Activated naive CD8-positive, alpha-beta T cell treated with anti-CD3 and anti-CD28 coated beads, Interleukin-2, amount 50 U/mL, for 24 hours (primary cell): ENCODE measurements at regions not wholly inside any gene's neighbourhood (a gene's known extent, or its start where the extent isn't known, plus 50 kb on each side); places are given as distances from the start of the nearest gene placed in this dataset.

ENCODE experiments used
- ATAC-seq: fragments of 150-1000 bp; cut with Tn5 transposase; one replicate; pipeline ENCODE4 v1.10.0; 2021
- DNase-seq: peaks from one replicate; pipeline ENCODE4 v3.0.0; 2021
- H3K27ac Mint-ChIP-seq: one replicate; pipeline ENCODE4 v1.8.0; 2021; ENCODE audit warnings: mild to moderate bottlenecking, mixed read lengths
- H3K27me3 Mint-ChIP-seq: one replicate; pipeline ENCODE4 v1.8.0; 2021; ENCODE audit warnings: mixed read lengths
- H3K36me3 Mint-ChIP-seq: one replicate; pipeline ENCODE4 v1.8.0; 2021; ENCODE audit warnings: low read depth, mixed read lengths
- H3K4me1 Mint-ChIP-seq: one replicate; pipeline ENCODE4 v1.8.0; 2021; ENCODE audit warnings: mixed read lengths
- H3K4me3 Mint-ChIP-seq: one replicate; pipeline ENCODE4 v1.8.0; 2021; ENCODE audit warnings: mild to moderate bottlenecking, moderate library complexity, mixed read lengths
- H3K9me3 Mint-ChIP-seq: one replicate; pipeline ENCODE4 v1.8.0; 2021; ENCODE audit warnings: mixed read lengths

- DNase-seq (no peak), ATAC-seq (no peak)
- Mint-ChIP-seq H3K27me3 (peaks cover 3% of the 10 kb centered on the region), H3K9me3 (peaks cover 7% of the 10 kb centered on the region), H3K4me3 (no peak overlapping the region), H3K4me1 (peaks cover 24% of the 10 kb centered on the region), H3K36me3 (no peaks in the 10 kb centered on the region), H3K27ac (no peak overlapping the region)
These were observed 161.1 kb upstream of the OLIG3 start for GRCh38 chr6:137655291-137655690.

- no peak for ATAC-seq
- Mint-ChIP-seq H3K4me3 (no peak overlapping the region), H3K9me3 (peaks cover 7% of the 10 kb centered on the region), H3K27ac (no peak overlapping the region), H3K36me3 (no peaks in the 10 kb centered on the region), H3K27me3 (no peaks in the 10 kb centered on the region), H3K4me1 (peaks cover 24% of the 10 kb centered on the region)
- no peak for DNase-seq
These were observed 162.5 kb upstream of the OLIG3 start for GRCh38 chr6:137656735-137657134.

DNA sequence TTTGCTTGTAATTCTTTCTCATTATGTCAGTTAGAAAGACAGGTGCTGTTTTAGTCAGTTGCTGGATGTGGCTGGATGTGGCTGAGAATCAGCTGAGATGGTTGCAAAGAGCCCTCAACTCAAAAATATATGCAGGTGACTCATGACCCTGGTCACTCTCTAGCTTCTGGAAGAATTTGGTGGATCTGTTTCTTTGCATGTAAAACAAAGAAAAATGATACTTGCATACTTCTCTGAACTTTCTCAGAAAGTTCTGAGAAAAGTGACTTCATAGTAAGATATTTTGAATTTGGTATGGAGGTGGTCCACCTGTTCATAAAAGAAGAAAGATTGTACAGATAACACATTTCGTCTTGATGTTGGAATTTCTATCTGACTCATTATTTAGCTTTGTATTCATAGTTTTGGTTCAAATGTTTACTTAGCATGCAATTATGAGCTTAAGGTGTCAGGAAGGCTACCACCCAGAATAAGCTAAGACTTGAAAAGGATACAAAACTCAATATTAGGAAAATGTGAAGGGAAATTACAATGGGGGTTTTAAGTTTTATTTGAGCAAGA, 163.2 kb upstream of the OLIG3 start:
- Mint-ChIP-seq H3K27ac (peak overlapping the region; percentile 11), H3K36me3 (no peaks in the 10 kb centered on the region), H3K27me3 (no peaks in the 10 kb centered on the region), H3K4me3 (no peak overlapping the region), H3K9me3 (peaks cover 7% of the 10 kb centered on the region), H3K4me1 (peaks cover 24% of the 10 kb centered on the region)
- ATAC-seq (peak; percentile 89), DNase-seq (no peak)

GRCh38 chr6:137658287-137658686, 164.1 kb upstream of the OLIG3 start:
- H3K36me3 Mint-ChIP-seq, result no peaks in the 10 kb centered on the region
- no peaks in the 10 kb centered on the region for H3K27me3 Mint-ChIP-seq
- no peak overlapping the region for H3K27ac Mint-ChIP-seq
- DNase-seq (no peak), ATAC-seq (peak; percentile 15)
- H3K9me3 Mint-ChIP-seq, result peaks cover 7% of the 10 kb centered on the region
- no peak overlapping the region for H3K4me3 Mint-ChIP-seq
- peaks cover 24% of the 10 kb centered on the region for H3K4me1 Mint-ChIP-seq

GRCh38 chr6:137659871-137660270, 165.7 kb upstream of the OLIG3 start:
- DNase-seq, result no peak
- Mint-ChIP-seq H3K4me3 (no peak overlapping the region), H3K27ac (no peak overlapping the region), H3K36me3 (no peaks in the 10 kb centered on the region), H3K4me1 (peaks cover 29% of the 10 kb centered on the region), H3K27me3 (no peaks in the 10 kb centered on the region), H3K9me3 (peaks cover under 1% of the 10 kb centered on the region)
- no peak for ATAC-seq

GRCh38 chr6:137660296-137660731, 166.1 kb upstream of the OLIG3 start:
- H3K36me3 Mint-ChIP-seq, result no peaks in the 10 kb centered on the region
- H3K4me3 Mint-ChIP-seq, result no peak overlapping the region

GRCh38 chr6:137661601-137662000, 167.4 kb upstream of the OLIG3 start:
- DNase-seq (peak; percentile 44), ATAC-seq (no peak)
- no peak overlapping the region for H3K27ac Mint-ChIP-seq
- peaks cover 32% of the 10 kb centered on the region for H3K4me1 Mint-ChIP-seq
- no peaks in the 10 kb centered on the region for H3K27me3 Mint-ChIP-seq
- no peaks in the 10 kb centered on the region for H3K9me3 Mint-ChIP-seq
- H3K4me3 Mint-ChIP-seq, result no peak overlapping the region
- no peaks in the 10 kb centered on the region for H3K36me3 Mint-ChIP-seq

More at GRCh38 chr6:137660296-137660731, 166.1 kb upstream of the OLIG3 start:
- peaks cover 29% of the 10 kb centered on the region for H3K4me1 Mint-ChIP-seq
- ATAC-seq (no peak), DNase-seq (no peak)
- no peak overlapping the region for H3K27ac Mint-ChIP-seq
- no peaks in the 10 kb centered on the region for H3K27me3 Mint-ChIP-seq
- H3K9me3 Mint-ChIP-seq, result no peaks in the 10 kb centered on the region

GRCh38 chr6:137664183-137664582, 170.0 kb upstream of the OLIG3 start:
- Mint-ChIP-seq H3K9me3 (no peaks in the 10 kb centered on the region), H3K4me1 (peaks cover 15% of the 10 kb centered on the region), H3K4me3 (no peak overlapping the region), H3K36me3 (no peaks in the 10 kb centered on the region), H3K27ac (no peak overlapping the region), H3K27me3 (no peaks in the 10 kb centered on the region)
- ATAC-seq (no peak), DNase-seq (no peak)

GRCh38 chr6:137665342-137665934, 171.2 kb upstream of the OLIG3 start:
- H3K9me3 Mint-ChIP-seq, result no peaks in the 10 kb centered on the region
- no peaks in the 10 kb centered on the region for H3K36me3 Mint-ChIP-seq
- H3K4me1 Mint-ChIP-seq, result peaks cover 15% of the 10 kb centered on the region
- DNase-seq (no peak), ATAC-seq (no peak)
- H3K27ac Mint-ChIP-seq, result no peak overlapping the region
- no peak overlapping the region for H3K4me3 Mint-ChIP-seq
- H3K27me3 Mint-ChIP-seq, result peaks cover 4% of the 10 kb centered on the region

DNA sequence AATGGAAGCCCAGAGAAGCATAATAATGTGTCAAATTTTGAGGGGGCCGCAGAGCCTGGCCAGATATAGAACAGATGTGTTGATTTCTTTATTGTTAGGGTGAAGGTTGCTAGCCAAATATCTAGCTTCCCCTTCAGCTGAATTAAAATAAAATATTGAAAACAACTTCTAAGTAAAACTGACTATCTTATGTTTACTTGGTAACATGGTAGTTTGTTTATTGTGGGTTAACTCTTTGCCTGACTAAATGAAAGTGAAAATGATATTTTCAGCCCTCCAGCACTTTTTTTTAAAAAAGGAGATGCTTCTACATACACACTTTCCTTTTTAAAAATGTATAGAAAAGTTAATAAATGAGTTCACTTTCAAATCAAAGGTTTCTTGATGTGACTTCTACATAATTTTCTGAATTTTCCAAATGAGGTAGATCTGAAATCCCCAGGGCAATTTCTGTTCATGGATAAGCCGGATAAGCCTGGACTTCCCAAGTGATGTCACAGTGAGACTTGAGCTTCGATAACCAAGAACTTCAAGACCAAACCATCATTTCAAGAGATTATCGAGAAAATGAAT, 172.1 kb upstream of the OLIG3 start:
- peak; percentile 15 for ATAC-seq
- Mint-ChIP-seq H3K4me1 (peaks cover 15% of the 10 kb centered on the region), H3K9me3 (no peaks in the 10 kb centered on the region), H3K27ac (peak overlapping the region; percentile 30), H3K27me3 (peaks cover 10% of the 10 kb centered on the region), H3K36me3 (no peaks in the 10 kb centered on the region), H3K4me3 (peak overlapping the region; percentile 13)
- DNase-seq, result no peak

- Mint-ChIP-seq H3K36me3 (no peaks in the 10 kb centered on the region), H3K9me3 (no peaks in the 10 kb centered on the region), H3K27ac (no peak overlapping the region), H3K4me1 (peaks cover 30% of the 10 kb centered on the region), H3K4me3 (no peak overlapping the region), H3K27me3 (peaks cover 22% of the 10 kb centered on the region)
- DNase-seq (no peak), ATAC-seq (no peak)
These were observed 179.4 kb upstream of the OLIG3 start for GRCh38 chr6:137673603-137674002.

DNA sequence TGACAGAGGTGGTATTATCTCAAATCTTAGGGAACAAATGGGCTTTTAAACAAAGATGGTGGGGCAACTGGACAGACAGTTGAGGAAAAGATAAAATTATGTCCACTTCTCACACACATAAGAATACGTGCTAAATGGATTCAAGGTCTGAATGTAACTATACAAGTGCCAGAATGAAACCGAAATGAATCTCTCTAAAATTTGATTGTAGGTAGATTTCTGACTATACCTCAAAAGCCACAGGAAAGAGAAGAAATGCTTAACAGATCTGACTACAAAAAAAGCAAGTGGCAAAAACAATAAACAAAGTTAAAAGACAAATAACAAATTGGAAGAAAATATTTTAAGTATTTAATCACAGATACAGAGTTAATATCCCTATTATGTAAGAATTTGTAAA, 182.7 kb upstream of the OLIG3 start:
- H3K9me3 Mint-ChIP-seq, result peaks cover under 1% of the 10 kb centered on the region
- peaks cover 17% of the 10 kb centered on the region for H3K27me3 Mint-ChIP-seq
- peak overlapping the region; percentile 37 for H3K27ac Mint-ChIP-seq
- H3K4me3 Mint-ChIP-seq, result peak overlapping the region; percentile 36
- DNase-seq, result no peak
- no peaks in the 10 kb centered on the region for H3K36me3 Mint-ChIP-seq
- peaks cover 54% of the 10 kb centered on the region for H3K4me1 Mint-ChIP-seq
- no peak for ATAC-seq

DNA sequence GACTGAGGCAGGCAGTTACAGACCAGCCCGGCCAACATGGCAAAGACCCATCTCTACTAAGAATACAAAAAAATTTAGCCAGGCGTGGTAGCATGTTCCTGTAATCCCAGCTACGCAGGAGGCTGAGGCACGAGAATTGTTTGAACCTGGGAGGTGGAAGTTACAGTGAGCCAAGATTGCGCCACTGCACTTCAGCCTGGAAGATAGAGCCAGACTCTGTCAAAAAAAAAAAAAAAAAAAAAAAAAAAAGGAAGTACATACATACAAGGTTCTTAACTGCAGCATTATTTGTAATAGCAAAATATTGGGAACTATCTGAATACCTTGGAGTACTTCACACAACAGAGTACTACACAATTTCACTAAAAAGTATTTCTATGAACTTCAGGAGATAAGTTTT, 183.5 kb upstream of the OLIG3 start:
- H3K27me3 Mint-ChIP-seq, result peaks cover 17% of the 10 kb centered on the region
- H3K9me3 Mint-ChIP-seq, result peaks cover 3% of the 10 kb centered on the region
- H3K27ac Mint-ChIP-seq, result peak overlapping the region; percentile 70
- peaks cover 54% of the 10 kb centered on the region for H3K4me1 Mint-ChIP-seq
- DNase-seq (no peak), ATAC-seq (no peak)
- H3K4me3 Mint-ChIP-seq, result no peak overlapping the region
- no peaks in the 10 kb centered on the region for H3K36me3 Mint-ChIP-seq

DNA sequence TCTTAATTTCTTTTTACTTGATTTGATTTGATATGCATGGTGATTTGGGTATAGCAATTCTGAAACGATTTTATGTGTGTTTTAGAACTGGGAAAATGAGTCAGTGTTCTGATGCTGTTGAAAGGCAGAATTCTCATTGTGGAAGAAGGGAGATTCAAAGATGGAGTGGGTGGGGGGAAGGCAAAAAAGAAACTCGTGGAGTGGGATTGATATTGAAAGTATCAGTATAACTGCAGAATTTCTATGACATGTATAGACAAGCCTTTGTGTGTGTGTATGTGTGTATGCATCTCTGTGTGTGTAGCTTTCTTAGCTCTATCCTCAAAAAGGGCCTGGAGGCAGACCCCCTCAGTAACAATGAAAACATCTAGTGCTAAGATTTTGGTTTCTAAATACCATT, 184.3 kb upstream of the OLIG3 start:
- H3K27me3 Mint-ChIP-seq, result peaks cover 12% of the 10 kb centered on the region
- peak; percentile 77 for ATAC-seq
- peak overlapping the region; percentile 1 for H3K4me3 Mint-ChIP-seq
- no peak for DNase-seq
- no peaks in the 10 kb centered on the region for H3K36me3 Mint-ChIP-seq
- H3K4me1 Mint-ChIP-seq, result peaks cover 52% of the 10 kb centered on the region
- peaks cover 3% of the 10 kb centered on the region for H3K9me3 Mint-ChIP-seq
- H3K27ac Mint-ChIP-seq, result peak overlapping the region; percentile 70

- DNase-seq (no peak), ATAC-seq (peak; percentile 49)
- Mint-ChIP-seq H3K27ac (peak overlapping the region; percentile 74), H3K27me3 (peaks cover 7% of the 10 kb centered on the region), H3K9me3 (peaks cover 3% of the 10 kb centered on the region), H3K4me3 (peak overlapping the region; percentile 40), H3K4me1 (peaks cover 46% of the 10 kb centered on the region), H3K36me3 (no peaks in the 10 kb centered on the region)
These were observed 186.2 kb upstream of the TNFAIP3 start for GRCh38 chr6:137680705-137681346.
